ENCODE measurements at regions not wholly inside any gene's neighbourhood (a gene's known extent, or its start where the extent isn't known, plus 50 kb on each side); places are given as distances from the start of the nearest gene placed in this dataset.

DNA sequence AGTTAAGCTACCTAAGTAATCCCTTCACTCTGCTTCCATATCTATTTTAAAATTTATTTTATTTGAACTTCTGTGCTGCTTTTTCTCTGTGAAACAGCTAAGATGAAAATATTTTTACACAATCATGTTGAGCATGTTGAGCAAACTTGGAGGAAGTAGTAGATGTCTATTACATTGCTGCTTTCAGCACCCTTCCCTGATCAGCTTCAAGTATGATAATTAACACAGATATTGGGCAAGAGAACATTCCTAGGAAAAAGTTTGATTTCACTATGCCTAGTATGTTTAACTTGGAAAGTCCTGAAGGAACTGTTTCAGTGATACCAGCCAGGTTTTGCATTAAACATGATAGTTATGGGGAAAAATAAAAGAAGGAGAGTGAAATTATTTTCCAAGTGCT lies 283.6 kb downstream of the ELAVL2 start:
- Histone ChIP-seq H3K4me3 (ENCODE audit: low read length) (no peak overlapping the region), H3K27me3 (ENCODE audit: control insufficient read depth, insufficient read depth, low read length) (no peaks in the 10 kb centered on the region), H3K27ac (ENCODE audit: low read depth, low read length) (no peak overlapping the region), H3K9ac (ENCODE audit: low read length) (no peak overlapping the region), H3K36me3 (ENCODE audit: control insufficient read depth, insufficient read depth, low read length) (no peaks in the 10 kb centered on the region), H3K4me1 (ENCODE audit: control insufficient read depth, insufficient read depth, low read length) (no peaks in the 10 kb centered on the region)

DNA sequence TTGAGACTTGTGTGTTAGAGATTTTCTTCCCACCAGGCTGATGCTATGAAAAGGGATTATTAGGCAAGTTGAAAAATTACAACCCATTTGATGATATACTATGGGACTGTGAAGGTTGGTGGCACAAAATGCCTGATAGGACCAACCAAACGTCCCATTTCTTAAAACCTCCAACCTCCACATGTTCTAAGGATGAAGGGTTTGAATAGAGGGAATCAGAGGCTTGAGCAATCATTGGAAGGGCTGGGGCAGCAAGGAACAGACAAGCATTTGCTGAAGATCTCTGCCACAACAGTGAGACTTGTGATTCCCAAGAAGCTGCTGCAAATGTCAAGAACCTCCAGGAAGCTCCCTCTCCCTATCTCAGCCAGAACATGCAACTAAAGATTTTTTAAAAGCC lies 283.1 kb downstream of the ELAVL2 start:
- Histone ChIP-seq H3K27me3 (ENCODE audit: control insufficient read depth, insufficient read depth, low read length) (no peaks in the 10 kb centered on the region), H3K27ac (ENCODE audit: low read depth, low read length) (no peak overlapping the region), H3K4me1 (ENCODE audit: control insufficient read depth, insufficient read depth, low read length) (no peaks in the 10 kb centered on the region), H3K4me3 (ENCODE audit: low read length) (no peak overlapping the region), H3K9ac (ENCODE audit: low read length) (no peak overlapping the region), H3K36me3 (ENCODE audit: control insufficient read depth, insufficient read depth, low read length) (no peaks in the 10 kb centered on the region)

DNA sequence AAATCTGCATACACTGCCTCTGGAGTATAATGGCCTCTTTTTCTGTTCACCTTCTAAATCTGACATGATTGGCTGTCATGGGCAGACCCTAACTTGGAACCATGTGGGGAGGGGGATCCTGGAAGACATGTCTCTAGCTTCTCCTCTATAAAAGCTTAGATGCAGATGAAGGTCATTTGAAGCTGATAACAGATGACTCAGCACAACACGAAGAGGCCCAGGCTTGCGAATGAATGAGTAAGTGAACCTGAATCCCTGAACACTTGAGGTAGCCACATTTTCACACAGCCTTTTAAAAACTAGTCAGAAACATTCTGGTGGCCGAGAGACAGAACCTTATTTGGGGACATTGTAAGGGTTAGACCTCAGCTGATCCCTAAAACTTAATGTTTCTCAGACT lies 282.6 kb downstream of the ELAVL2 start:
- Histone ChIP-seq H3K27ac (ENCODE audit: low read depth, low read length) (no peak overlapping the region), H3K9ac (ENCODE audit: low read length) (no peak overlapping the region)

DNA sequence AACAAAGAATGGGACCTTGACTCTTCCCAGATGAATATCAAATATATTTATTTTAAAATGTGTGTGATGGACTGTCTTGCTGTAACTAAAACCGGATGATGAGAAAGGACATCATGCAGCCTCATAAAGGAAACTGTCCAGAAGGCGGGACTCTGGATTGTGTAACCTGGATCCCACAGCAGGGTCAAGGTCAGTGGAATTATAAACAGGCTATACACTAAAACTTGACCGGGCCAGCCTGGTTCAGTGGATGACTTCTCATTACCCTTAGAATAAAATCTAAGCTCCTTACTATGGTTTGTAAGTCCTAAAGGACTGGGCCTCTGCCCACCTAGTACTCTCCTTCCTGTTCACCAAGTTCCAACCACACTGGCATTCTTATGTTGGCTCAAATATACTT lies 280.3 kb downstream of the ELAVL2 start:
- no peak overlapping the region for H3K9ac ChIP-seq (ENCODE audit: low read length)
- H3K27me3 ChIP-seq (ENCODE audit: control insufficient read depth, insufficient read depth, low read length), result no peaks in the 10 kb centered on the region

More for the DNA sequence above, 282.6 kb downstream of the ELAVL2 start:
- Histone ChIP-seq H3K27me3 (ENCODE audit: control insufficient read depth, insufficient read depth, low read length) (no peaks in the 10 kb centered on the region), H3K4me3 (ENCODE audit: low read length) (no peak overlapping the region), H3K4me1 (ENCODE audit: control insufficient read depth, insufficient read depth, low read length) (no peaks in the 10 kb centered on the region), H3K36me3 (ENCODE audit: control insufficient read depth, insufficient read depth, low read length) (no peaks in the 10 kb centered on the region)

DNA sequence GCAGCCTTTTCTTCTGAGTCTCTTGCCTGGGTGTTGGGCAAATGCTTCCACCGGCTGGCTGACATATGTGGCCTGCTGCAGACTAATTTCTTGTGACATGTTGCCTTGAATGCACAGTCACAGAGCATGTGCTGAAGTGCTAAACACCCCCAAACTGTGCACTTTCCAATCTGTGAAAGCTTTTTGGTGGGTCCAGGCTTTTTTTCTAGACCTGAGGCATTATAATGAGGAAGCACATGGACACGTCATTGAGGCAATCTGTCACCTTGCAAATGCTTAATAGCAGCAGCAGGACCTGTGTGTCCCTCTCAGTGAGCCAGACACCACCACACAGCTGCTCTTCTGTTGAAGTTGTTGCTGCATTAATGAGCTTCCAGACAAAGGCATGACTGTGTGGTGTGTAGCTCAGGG lies 274.7 kb downstream of the ELAVL2 start:
- H3K36me3 ChIP-seq (ENCODE audit: control insufficient read depth, insufficient read depth, low read length), result no peaks in the 10 kb centered on the region
- H3K27me3 ChIP-seq (ENCODE audit: control insufficient read depth, insufficient read depth, low read length), result no peaks in the 10 kb centered on the region
- no peak overlapping the region for H3K9ac ChIP-seq (ENCODE audit: low read length)
- no peak overlapping the region for H3K27ac ChIP-seq (ENCODE audit: low read depth, low read length)
- no peaks in the 10 kb centered on the region for H3K4me1 ChIP-seq (ENCODE audit: control insufficient read depth, insufficient read depth, low read length)
- H3K4me3 ChIP-seq (ENCODE audit: low read length), result no peak overlapping the region

More for the DNA sequence above, 280.3 kb downstream of the ELAVL2 start:
- H3K4me1 ChIP-seq (ENCODE audit: control insufficient read depth, insufficient read depth, low read length), result no peaks in the 10 kb centered on the region
- H3K36me3 ChIP-seq (ENCODE audit: control insufficient read depth, insufficient read depth, low read length), result no peaks in the 10 kb centered on the region
- H3K4me3 ChIP-seq (ENCODE audit: low read length), result no peak overlapping the region
- H3K27ac ChIP-seq (ENCODE audit: low read depth, low read length), result no peak overlapping the region

DNA sequence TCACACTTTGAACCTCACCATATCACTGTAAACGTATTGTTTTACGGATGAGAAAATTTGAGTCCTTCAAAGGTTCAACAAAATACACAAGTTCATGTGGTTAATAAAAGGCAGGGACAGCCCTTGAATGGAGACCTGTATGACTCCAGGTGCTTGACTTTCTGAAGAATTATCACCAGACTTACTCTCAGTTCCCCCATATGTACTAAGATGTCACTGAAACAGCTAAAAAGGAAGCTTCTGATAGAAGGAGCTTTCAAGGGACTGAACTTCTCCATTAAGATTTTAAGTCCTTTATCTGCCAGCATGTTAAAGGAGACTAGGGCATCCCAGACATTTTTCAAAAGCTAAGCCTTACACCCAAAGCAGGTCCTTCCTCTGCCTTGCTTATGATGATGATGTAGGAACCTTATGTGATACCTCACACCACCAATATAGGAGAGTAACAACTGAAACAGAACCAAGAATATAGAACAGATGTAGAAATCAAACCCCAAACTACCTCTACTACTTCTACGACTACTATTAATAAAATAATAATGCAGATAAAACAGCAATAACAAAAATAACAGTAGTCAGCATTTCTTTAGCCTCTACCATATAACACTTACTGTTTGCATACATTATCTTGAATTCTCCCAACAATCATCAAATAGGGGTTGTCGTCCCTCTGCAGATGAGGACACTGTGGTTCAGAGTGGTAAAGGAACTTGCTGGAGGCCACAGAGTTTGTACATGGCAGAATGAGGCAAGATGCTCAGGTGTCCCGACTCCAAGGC lies 273.9 kb downstream of the ELAVL2 start:
- H3K9ac ChIP-seq (ENCODE audit: low read length), result no peak overlapping the region
- no peaks in the 10 kb centered on the region for H3K4me1 ChIP-seq (ENCODE audit: control insufficient read depth, insufficient read depth, low read length)
- H3K4me3 ChIP-seq (ENCODE audit: low read length), result no peak overlapping the region
- H3K27ac ChIP-seq (ENCODE audit: low read depth, low read length), result no peak overlapping the region
- H3K27me3 ChIP-seq (ENCODE audit: control insufficient read depth, insufficient read depth, low read length), result no peaks in the 10 kb centered on the region
- no peaks in the 10 kb centered on the region for H3K36me3 ChIP-seq (ENCODE audit: control insufficient read depth, insufficient read depth, low read length)

DNA sequence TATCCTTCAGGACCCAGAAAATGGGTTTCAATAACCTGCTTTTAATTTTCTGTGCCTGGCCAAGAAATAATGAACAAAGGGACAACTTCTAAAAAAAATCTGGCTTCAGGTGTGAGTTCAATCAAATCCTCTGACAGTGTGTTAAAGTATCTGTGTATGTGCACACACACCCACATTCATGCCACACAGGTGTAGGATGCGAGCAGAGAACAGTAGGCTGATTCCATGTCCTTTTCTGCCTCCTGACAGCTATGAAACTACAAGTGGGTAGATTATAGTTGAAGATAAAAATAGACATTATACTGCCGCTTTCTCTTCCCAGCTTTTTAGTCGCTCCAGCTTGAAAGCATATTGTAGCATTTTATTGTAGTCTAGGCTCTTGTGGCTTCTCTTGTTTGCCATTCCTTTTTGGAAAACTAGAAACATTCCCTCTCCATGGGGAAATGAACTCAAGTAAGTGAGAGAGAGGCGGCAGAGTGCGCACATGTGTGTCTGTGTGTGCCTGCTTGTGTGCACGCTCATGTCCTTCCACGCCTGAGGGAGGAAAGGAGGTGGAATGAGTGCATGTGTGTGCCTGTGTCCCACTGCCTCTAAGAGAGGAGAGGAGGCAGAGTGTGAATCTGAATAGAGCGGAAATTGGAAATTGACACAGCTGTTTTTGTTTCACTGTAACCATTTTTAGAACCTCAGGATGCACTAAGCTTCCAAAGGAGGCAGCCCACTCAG lies 273.0 kb downstream of the ELAVL2 start:
- H3K4me1 ChIP-seq (ENCODE audit: control insufficient read depth, insufficient read depth, low read length), result no peaks in the 10 kb centered on the region
- no peak overlapping the region for H3K4me3 ChIP-seq (ENCODE audit: low read length)
- no peaks in the 10 kb centered on the region for H3K36me3 ChIP-seq (ENCODE audit: control insufficient read depth, insufficient read depth, low read length)
- H3K9ac ChIP-seq (ENCODE audit: low read length), result no peak overlapping the region
- no peak overlapping the region for H3K27ac ChIP-seq (ENCODE audit: low read depth, low read length)
- H3K27me3 ChIP-seq (ENCODE audit: control insufficient read depth, insufficient read depth, low read length), result no peaks in the 10 kb centered on the region

DNA sequence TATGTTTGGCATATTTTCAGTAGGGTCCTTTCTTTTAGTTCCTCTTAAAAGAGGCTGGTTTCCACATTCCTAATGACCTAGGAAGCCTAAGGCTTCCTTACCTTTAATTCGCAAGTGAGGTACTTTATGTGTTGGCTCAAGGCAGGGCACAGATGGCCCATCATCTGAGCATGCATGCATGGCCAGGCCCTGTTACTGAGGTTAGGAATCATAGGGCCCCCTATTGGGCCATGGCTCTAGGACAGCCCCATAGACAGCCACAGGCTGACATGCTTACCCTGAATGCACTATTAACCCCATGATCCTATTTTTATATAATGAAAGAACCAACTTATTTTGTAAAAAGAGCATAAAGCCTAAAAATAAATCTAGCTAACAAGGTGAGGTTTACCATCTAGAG lies 271.4 kb downstream of the ELAVL2 start:
- Histone ChIP-seq H3K27ac (ENCODE audit: low read depth, low read length) (no peak overlapping the region), H3K27me3 (ENCODE audit: control insufficient read depth, insufficient read depth, low read length) (no peaks in the 10 kb centered on the region)

DNA sequence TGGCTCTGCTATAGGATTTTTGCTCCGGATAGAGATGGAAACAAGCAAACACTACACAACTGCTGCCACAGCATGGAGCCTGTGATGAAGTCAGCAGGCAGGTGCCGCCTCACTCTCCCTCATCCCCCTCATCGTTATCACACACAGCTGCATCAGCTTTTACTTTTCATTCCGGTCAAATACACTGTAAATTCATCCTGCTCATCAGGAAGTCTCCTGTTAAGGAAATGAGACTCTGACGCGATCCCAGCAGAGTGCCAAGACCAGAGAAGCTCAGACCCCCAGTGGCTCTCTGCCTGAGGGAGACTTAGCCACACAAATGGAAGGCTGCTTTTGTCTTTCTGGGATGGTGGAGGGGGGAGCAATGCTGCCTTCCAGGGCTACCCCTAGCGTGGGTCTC lies 270.2 kb downstream of the ELAVL2 start:
- no peak overlapping the region for H3K4me3 ChIP-seq (ENCODE audit: low read length)
- H3K27ac ChIP-seq (ENCODE audit: low read depth, low read length), result no peak overlapping the region
- no peaks in the 10 kb centered on the region for H3K36me3 ChIP-seq (ENCODE audit: control insufficient read depth, insufficient read depth, low read length)
- H3K4me1 ChIP-seq (ENCODE audit: control insufficient read depth, insufficient read depth, low read length), result no peaks in the 10 kb centered on the region
- no peak overlapping the region for H3K9ac ChIP-seq (ENCODE audit: low read length)
- no peaks in the 10 kb centered on the region for H3K27me3 ChIP-seq (ENCODE audit: control insufficient read depth, insufficient read depth, low read length)

More for the DNA sequence above, 271.4 kb downstream of the ELAVL2 start:
- Histone ChIP-seq H3K4me1 (ENCODE audit: control insufficient read depth, insufficient read depth, low read length) (no peaks in the 10 kb centered on the region), H3K36me3 (ENCODE audit: control insufficient read depth, insufficient read depth, low read length) (no peaks in the 10 kb centered on the region), H3K4me3 (ENCODE audit: low read length) (no peak overlapping the region), H3K9ac (ENCODE audit: low read length) (no peak overlapping the region)

DNA sequence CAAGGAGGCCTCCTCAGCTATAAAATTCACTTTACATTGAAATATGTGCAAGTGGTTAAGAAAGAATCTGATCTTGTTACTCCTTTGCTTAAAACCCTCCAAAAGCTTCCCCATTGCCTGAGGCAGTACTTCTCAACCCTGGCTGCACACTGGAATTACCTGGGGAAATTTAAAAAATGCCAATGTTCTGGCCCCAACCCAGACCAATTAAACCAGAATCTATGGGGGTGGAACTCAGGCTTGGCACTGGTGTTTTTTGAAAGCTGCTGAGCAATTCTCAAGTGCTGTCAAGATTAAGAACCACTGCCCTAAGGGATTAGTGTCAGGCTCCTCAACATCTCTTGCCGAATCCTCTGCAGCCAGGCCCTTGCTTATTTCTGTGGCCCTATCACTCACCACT lies 269.6 kb downstream of the ELAVL2 start:
- no peak overlapping the region for H3K27ac ChIP-seq (ENCODE audit: low read depth, low read length)
- no peaks in the 10 kb centered on the region for H3K27me3 ChIP-seq (ENCODE audit: control insufficient read depth, insufficient read depth, low read length)
- H3K36me3 ChIP-seq (ENCODE audit: control insufficient read depth, insufficient read depth, low read length), result no peaks in the 10 kb centered on the region
- H3K9ac ChIP-seq (ENCODE audit: low read length), result no peak overlapping the region
- H3K4me3 ChIP-seq (ENCODE audit: low read length), result no peak overlapping the region
- no peaks in the 10 kb centered on the region for H3K4me1 ChIP-seq (ENCODE audit: control insufficient read depth, insufficient read depth, low read length)

DNA sequence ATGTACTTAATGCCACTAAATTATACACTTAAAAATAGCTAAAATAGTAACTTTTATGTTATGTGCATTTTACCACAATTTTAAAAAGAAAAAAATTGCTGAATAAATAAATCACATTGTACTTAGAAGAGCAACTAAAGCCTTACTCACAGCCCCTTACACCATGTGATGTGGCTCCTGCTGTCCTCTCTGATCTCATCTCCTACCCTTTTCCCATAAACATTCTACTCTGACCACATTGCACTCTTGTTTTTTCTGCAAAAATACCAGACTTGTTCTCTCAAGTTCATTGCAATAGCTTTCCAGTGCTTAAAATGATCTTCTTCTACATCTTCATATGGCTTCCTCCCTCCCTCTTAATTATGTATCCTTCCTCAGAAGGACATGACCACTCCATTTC lies 268.4 kb downstream of the ELAVL2 start:
- Histone ChIP-seq H3K9ac (ENCODE audit: low read length) (no peak overlapping the region), H3K36me3 (ENCODE audit: control insufficient read depth, insufficient read depth, low read length) (no peaks in the 10 kb centered on the region), H3K27me3 (ENCODE audit: control insufficient read depth, insufficient read depth, low read length) (no peaks in the 10 kb centered on the region), H3K4me1 (ENCODE audit: control insufficient read depth, insufficient read depth, low read length) (no peaks in the 10 kb centered on the region), H3K4me3 (ENCODE audit: low read length) (no peak overlapping the region), H3K27ac (ENCODE audit: low read depth, low read length) (no peak overlapping the region)

DNA sequence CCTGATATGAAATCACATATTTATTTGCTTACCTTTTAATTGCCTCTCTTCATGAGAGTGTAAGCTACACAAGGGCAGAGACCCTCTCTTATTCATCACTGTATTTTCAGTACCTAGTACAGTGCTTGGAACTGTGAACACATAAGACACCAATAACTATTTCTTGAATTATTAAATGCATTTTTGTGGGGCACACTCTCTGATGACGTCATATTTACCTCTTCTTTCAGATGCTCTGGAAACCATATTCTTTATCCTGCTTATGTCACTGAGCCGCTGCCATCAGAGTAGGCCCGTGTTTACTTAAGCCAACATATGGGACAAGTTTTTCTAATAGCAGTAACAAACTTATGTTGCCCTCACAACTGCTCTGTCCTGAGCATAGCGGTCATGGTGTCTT lies 266.5 kb downstream of the ELAVL2 start:
- H3K4me3 ChIP-seq (ENCODE audit: low read length), result no peak overlapping the region
- H3K27ac ChIP-seq (ENCODE audit: low read depth, low read length), result no peak overlapping the region
- H3K4me1 ChIP-seq (ENCODE audit: control insufficient read depth, insufficient read depth, low read length), result no peaks in the 10 kb centered on the region

DNA sequence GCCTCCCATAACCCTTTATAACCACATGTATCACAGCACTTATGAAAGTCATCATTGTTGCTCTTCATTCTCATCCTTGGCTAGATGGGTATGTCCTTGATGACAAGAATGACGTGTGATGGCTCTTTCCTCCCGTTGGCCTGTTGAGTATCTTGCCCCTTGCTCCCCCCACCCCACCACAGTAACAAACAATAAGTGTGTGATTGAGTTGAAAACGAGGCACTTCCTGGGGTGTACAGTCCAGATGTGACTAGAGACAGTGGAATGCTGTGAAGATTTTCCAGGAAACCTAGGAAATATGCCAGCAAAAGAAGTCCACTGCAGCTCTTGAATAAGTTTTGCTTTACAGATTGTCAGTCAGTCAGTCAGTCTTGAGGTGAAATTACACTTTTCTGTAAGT lies 262.5 kb downstream of the ELAVL2 start:
- Histone ChIP-seq H3K9ac (ENCODE audit: low read length) (no peak overlapping the region), H3K27me3 (ENCODE audit: control insufficient read depth, insufficient read depth, low read length) (no peaks in the 10 kb centered on the region), H3K36me3 (ENCODE audit: control insufficient read depth, insufficient read depth, low read length) (no peaks in the 10 kb centered on the region), H3K4me1 (ENCODE audit: control insufficient read depth, insufficient read depth, low read length) (no peaks in the 10 kb centered on the region), H3K27ac (ENCODE audit: low read depth, low read length) (no peak overlapping the region), H3K4me3 (ENCODE audit: low read length) (no peak overlapping the region)

More for the DNA sequence above, 266.5 kb downstream of the ELAVL2 start:
- no peaks in the 10 kb centered on the region for H3K36me3 ChIP-seq (ENCODE audit: control insufficient read depth, insufficient read depth, low read length)
- no peaks in the 10 kb centered on the region for H3K27me3 ChIP-seq (ENCODE audit: control insufficient read depth, insufficient read depth, low read length)
- H3K9ac ChIP-seq (ENCODE audit: low read length), result no peak overlapping the region
